Activated T-cell treated with anti-CD3 and anti-CD28 coated beads, Interleukin-2, amount 50 U/mL, for 4 hours (primary cell): ENCODE measurements at regions not wholly inside any gene's neighbourhood (a gene's known extent, or its start where the extent isn't known, plus 50 kb on each side); places are given as distances from the start of the nearest gene placed in this dataset.

Experiments used
- ATAC-seq, 2 donors: fragments of 200-7000 bp; cut with Tn5 transposase; one replicate each; pipeline ENCODE4 v1.10.0; 2021
- DNase-seq: peaks from one replicate; pipeline ENCODE4 v3.0.0-alpha.2; 2020
- H3K27me3 Mint-ChIP-seq: one replicate; pipeline ENCODE4 v1.8.0; 2021; ENCODE audit warnings: low read depth, mixed read lengths
- H3K36me3 Mint-ChIP-seq: one replicate; pipeline ENCODE4 v1.8.0; 2022; ENCODE audit warnings: mixed read lengths; ENCODE audit not compliant: insufficient read depth
- H3K4me1 Mint-ChIP-seq: one replicate; pipeline ENCODE4 v1.8.0; 2021; ENCODE audit warnings: low read depth, mixed read lengths
- H3K4me3 Mint-ChIP-seq: one replicate; pipeline ENCODE4 v1.8.0; 2021; ENCODE audit warnings: mild to moderate bottlenecking, moderate library complexity, mixed read lengths
- H3K9me3 Mint-ChIP-seq: one replicate; pipeline ENCODE4 v1.8.0; 2021; ENCODE audit warnings: mixed read lengths

GRCh38 chr5:146993876-146994530, 115.4 kb upstream of the PPP2R2B start:
- ATAC-seq = no peak
- Mint-ChIP-seq H3K4me3 (no peak overlapping the region), H3K9me3 (peaks cover 13% of the 10 kb centered on the region), H3K27me3 (no peaks in the 10 kb centered on the region), H3K4me1 (no peaks in the 10 kb centered on the region), H3K36me3 (no peaks in the 10 kb centered on the region)
- DNase-seq = no peak

DNA sequence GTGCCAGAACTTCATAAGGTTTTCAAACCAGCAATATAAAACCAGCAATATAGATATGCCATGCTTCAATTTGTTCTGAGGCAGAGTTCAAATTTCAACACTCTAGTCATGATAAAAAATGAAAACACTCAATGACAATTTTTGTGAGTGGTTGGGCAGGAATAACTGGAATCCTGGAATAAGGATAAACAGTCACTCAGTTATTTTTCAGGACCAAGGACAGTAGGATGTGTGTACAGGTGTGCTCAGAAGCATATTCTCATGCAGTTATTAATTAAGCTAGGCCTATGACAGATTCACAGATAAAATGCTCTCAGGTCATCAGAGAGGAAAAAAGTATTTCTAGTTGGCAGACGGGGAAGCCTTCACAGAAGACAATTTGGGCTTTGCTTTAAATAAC, 117.3 kb upstream of the PPP2R2B start:
- Mint-ChIP-seq H3K9me3 (peaks cover 4% of the 10 kb centered on the region), H3K4me3 (no peak overlapping the region), H3K36me3 (no peaks in the 10 kb centered on the region), H3K4me1 (no peaks in the 10 kb centered on the region), H3K27me3 (no peaks in the 10 kb centered on the region)
- ATAC-seq (no peak), DNase-seq (no peak)

DNA sequence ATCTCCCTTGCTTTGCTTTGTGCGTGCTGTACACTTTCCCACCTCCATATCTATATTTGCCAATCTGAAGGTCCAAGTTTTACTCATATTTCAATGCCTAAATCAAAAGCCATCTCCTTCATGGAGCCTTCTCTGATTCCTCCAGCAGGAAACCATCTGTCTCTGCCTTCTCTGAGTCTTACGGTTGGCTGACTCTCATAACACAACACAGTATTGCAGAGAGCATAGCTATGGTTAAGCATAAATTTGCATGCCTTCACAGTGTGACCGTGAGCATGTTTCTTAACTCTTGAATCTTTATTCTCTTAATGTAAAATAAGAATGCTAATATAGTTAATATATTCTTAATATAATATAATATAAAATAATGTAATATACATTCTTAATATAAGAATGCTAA, 136.8 kb upstream of the PPP2R2B start:
- Mint-ChIP-seq H3K36me3 (no peaks in the 10 kb centered on the region), H3K4me1 (no peaks in the 10 kb centered on the region), H3K9me3 (no peaks in the 10 kb centered on the region), H3K27me3 (peaks cover 6% of the 10 kb centered on the region), H3K4me3 (no peak overlapping the region)
- ATAC-seq (no peak), DNase-seq (no peak)

DNA sequence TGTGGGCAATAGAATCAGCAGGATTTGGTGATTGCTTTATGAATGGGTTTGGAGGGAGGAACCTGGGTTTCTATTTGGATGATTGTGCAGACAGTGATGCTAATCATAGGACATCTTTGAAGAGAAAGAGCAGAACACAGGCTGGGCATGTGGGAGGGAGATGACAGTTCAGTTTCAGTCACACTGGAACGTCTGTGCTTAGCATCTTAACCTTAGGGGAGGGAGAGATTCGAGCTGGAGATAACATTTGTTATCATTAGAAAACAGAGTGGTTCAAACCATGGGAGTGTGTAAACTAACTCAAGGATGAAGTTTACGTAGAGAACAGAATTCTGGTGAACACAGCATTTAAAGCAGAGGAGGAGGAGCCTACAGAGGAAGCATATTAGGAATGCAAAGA, 138.6 kb upstream of the PPP2R2B start:
- Mint-ChIP-seq H3K9me3 (no peaks in the 10 kb centered on the region), H3K4me1 (no peaks in the 10 kb centered on the region), H3K4me3 (no peak overlapping the region), H3K36me3 (no peaks in the 10 kb centered on the region), H3K27me3 (peaks cover 5% of the 10 kb centered on the region)
- DNase-seq (no peak), ATAC-seq (no peak)

DNA sequence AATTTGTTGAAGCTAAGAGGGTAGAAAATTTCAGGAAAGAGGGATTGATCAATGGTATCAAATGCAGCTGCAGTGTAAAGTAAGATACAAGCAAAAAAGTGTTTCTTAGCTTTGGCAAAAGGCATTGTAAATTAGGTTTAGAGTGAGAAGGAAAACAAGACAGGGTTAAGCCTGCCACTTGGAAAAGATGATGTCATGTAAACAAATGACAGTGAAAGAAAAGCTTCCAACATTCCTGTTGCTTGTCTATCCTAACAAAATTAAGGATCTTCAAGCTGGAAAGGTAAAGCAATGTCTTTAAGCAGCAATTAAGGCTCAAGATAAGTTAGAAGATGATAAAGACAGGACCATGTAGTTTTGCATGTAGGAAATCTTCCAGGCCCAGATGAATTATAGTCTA, 139.1 kb upstream of the PPP2R2B start:
- no peaks in the 10 kb centered on the region for H3K4me1 Mint-ChIP-seq
- H3K36me3 Mint-ChIP-seq = no peaks in the 10 kb centered on the region
- H3K27me3 Mint-ChIP-seq = peaks cover 5% of the 10 kb centered on the region
- ATAC-seq = no peak
- H3K4me3 Mint-ChIP-seq = no peak overlapping the region
- H3K9me3 Mint-ChIP-seq = no peaks in the 10 kb centered on the region
- DNase-seq = no peak

GRCh38 chr5:147018812-147019211, 140.3 kb upstream of the PPP2R2B start:
- Mint-ChIP-seq H3K4me3 (no peak overlapping the region), H3K9me3 (no peaks in the 10 kb centered on the region), H3K4me1 (no peaks in the 10 kb centered on the region), H3K27me3 (peaks cover 6% of the 10 kb centered on the region), H3K36me3 (no peaks in the 10 kb centered on the region)
- no peak for ATAC-seq
- no peak for DNase-seq

DNA sequence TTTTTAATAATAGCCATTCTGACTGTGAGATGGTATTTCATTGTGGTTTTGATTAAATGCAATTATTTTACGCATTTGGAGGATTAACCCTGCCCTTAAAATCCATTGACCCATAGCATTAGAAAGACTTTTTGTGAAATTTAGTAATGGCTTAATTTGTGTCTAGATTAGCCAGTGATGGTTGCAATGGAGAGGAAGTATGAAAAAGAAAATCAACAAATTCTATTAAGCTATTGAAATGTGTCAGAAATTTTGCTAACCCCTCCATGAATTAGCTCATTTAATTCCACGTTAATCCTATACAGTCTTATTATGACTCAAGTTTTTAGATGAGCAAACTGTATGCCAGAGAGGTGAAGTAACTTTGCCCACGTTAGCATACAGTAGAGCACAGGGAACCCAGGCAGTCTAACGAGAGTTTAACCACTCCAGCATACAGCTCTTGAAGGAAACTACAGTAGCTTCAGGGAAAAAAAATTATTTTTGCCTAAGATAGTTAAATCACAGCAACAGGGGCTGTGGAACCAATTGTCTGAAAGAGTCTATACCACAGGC, 158.2 kb upstream of the PPP2R2B start:
- Mint-ChIP-seq H3K4me3 (no peak overlapping the region), H3K9me3 (no peaks in the 10 kb centered on the region), H3K4me1 (no peaks in the 10 kb centered on the region)

DNA sequence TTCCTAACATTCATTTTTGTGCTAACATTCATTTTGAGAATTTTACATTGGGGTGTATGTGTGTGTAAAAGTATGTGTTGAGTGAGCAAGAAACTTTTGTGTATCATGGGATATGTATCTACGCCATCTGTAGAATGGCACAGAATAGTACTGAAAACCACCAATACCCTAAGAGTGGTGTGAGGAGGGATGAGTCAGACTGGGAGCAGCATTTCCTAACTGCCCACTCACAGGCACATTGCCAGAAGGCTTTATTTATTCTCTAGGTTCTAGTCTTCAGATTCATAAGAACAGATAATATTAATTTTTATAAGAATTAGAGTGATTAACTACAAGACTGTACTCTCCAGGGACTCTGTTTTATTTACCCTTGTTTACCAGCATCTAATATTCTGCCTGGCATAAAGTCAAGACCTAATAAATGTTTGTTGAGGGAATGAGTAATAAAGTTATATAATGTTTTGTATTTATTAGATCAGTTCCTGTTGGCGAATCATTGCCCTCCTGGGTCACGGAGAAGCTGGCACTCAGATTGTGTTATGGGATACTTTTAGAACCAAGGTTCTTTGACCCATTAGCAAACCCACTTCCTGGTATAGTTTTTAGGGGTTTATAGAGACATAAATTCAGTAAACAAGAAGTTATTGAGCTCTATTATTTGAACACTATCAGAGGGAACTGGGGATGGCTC, 159.1 kb upstream of the PPP2R2B start:
- Mint-ChIP-seq H3K4me1 (no peaks in the 10 kb centered on the region), H3K27me3 (peaks cover 14% of the 10 kb centered on the region), H3K36me3 (no peaks in the 10 kb centered on the region), H3K9me3 (no peaks in the 10 kb centered on the region), H3K4me3 (no peak overlapping the region)
- DNase-seq = no peak
- no peak for ATAC-seq

More for the DNA sequence above, 158.2 kb upstream of the PPP2R2B start:
- no peak for ATAC-seq
- H3K27me3 Mint-ChIP-seq = peaks cover 10% of the 10 kb centered on the region
- no peak for DNase-seq
- no peaks in the 10 kb centered on the region for H3K36me3 Mint-ChIP-seq

DNA sequence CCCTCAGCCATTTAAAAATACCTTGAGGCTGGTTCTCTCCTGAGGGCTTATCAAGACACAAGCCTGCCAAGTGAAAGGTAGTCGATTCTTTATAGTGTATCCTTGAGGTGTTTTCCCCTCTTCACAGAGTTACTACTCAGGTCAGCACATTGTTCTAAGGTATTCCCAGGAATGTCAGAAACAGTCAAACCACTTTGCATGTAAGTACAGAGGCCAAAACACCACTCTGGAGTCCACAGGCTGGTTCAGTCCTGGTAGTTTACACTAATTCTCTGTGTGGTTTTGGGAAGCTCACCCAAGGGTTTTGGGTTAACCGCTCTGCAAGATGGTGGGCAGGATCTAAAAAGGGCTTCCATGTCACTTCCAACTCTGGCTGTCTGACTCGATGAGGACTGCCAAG, 162.3 kb upstream of the PPP2R2B start:
- Mint-ChIP-seq H3K27me3 (peaks cover 11% of the 10 kb centered on the region), H3K4me3 (no peak overlapping the region), H3K36me3 (no peaks in the 10 kb centered on the region), H3K4me1 (no peaks in the 10 kb centered on the region), H3K9me3 (no peaks in the 10 kb centered on the region)
- DNase-seq = no peak
- no peak for ATAC-seq

DNA sequence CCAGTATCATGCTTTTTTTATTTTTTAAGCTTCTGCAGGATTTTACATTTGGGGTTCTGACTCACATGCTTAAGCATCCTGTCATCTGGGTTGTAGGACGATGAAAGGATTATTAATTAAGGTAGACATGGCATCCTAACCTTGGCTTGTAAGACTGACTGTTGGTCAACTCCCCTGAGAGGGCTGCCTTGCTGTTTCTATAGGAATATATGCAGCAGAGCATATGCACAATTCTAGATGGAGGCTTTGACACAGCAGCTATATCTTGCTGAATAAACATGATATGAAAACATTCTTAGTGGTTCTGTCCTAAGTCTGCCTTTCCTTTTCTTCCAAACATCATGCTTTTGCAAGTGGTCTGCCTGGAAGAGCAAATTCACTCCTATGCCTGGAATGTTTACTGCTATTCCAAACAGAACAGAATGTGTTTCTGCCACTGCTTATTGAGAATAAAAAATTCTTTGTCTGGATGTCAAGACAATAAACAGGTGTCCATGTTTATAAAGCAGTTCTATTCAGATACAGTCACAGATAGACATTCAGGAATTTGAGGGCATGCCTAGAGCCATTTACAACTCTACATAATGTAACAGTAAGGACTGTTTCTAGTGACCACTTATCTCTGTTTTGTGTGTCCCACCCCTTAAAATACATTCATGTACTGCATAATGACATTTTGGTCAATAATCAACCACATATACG, 166.2 kb upstream of the PPP2R2B start:
- no peak for DNase-seq
- Mint-ChIP-seq H3K27me3 (peaks cover 7% of the 10 kb centered on the region), H3K4me3 (no peak overlapping the region), H3K9me3 (no peaks in the 10 kb centered on the region), H3K36me3 (no peaks in the 10 kb centered on the region), H3K4me1 (no peaks in the 10 kb centered on the region)
- ATAC-seq = no peak

DNA sequence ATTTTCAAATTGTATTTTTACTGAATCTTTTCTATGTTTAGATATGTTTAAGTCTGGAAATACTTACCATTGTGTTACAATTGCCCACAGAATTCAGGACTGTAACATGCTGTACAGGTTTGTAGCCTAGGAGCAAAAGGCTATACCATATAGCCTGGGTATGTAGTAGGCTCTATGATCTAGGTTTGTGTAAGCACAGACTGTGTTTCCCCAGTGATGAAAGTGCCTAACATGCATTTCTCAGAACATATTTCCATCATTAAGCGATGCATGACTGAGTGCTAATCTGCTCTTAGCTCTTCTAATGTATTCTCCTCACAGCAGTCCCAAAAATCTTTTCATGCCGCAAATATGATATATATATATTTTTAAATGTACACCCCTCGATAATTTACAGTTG, 166.7 kb upstream of the PPP2R2B start:
- ATAC-seq (no peak), DNase-seq (no peak)
- H3K9me3 Mint-ChIP-seq = no peaks in the 10 kb centered on the region
- no peaks in the 10 kb centered on the region for H3K4me1 Mint-ChIP-seq
- no peaks in the 10 kb centered on the region for H3K36me3 Mint-ChIP-seq
- H3K4me3 Mint-ChIP-seq = no peak overlapping the region
- H3K27me3 Mint-ChIP-seq = peaks cover 7% of the 10 kb centered on the region

GRCh38 chr5:147046281-147046680, 167.7 kb upstream of the PPP2R2B start:
- no peaks in the 10 kb centered on the region for H3K36me3 Mint-ChIP-seq

DNA sequence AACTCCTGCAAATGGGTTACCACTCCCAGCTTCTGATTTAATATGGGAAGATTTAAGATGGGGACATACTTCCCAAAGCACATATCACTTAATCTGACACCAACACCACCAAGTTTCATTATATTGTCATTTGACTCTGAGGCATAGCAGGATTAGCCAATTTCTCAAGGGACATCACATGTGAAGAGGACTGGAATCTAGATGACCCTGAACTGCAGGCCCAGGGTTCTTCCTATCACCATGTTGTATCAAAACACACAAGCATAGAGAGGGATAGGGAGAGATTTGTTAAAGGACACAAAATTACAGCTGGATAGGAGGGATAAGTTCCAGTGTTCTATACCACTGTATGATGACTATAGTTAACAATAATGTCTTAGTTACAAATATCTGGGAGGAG, 168.3 kb upstream of the PPP2R2B start:
- Mint-ChIP-seq H3K36me3 (no peaks in the 10 kb centered on the region), H3K9me3 (no peaks in the 10 kb centered on the region), H3K4me3 (no peak overlapping the region), H3K4me1 (no peaks in the 10 kb centered on the region), H3K27me3 (peaks cover 3% of the 10 kb centered on the region)
- no peak for ATAC-seq
- DNase-seq = no peak

More at GRCh38 chr5:147046281-147046680, 167.7 kb upstream of the PPP2R2B start:
- no peak for DNase-seq
- H3K9me3 Mint-ChIP-seq = no peaks in the 10 kb centered on the region
- no peak overlapping the region for H3K4me3 Mint-ChIP-seq
- peaks cover 7% of the 10 kb centered on the region for H3K27me3 Mint-ChIP-seq
- H3K4me1 Mint-ChIP-seq = no peaks in the 10 kb centered on the region
- ATAC-seq = no peak

DNA sequence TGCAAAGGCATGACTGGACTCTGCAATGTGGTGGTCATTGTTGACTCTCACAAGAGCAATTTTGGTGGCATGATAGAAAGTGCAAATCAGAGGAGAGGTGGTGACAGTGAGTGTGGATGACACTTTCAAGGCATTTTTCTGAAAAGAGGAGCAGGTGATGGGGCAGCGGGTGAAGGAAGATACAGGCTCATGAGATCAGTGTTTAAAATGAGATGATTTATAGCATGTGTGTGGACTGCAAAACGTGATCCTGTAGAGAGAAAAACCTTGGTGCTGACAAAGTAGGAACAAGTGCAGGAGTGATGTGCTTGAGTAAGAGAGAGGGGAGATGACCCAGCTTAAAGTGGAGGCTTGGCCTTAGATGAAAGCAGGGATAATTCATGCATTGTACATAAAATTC, 171.2 kb upstream of the PPP2R2B start:
- no peak for DNase-seq
- H3K4me3 Mint-ChIP-seq = no peak overlapping the region
- ATAC-seq = no peak
- no peaks in the 10 kb centered on the region for H3K4me1 Mint-ChIP-seq
- no peaks in the 10 kb centered on the region for H3K9me3 Mint-ChIP-seq
- peaks cover 7% of the 10 kb centered on the region for H3K27me3 Mint-ChIP-seq
- no peaks in the 10 kb centered on the region for H3K36me3 Mint-ChIP-seq

- H3K4me1 Mint-ChIP-seq = no peaks in the 10 kb centered on the region
- H3K36me3 Mint-ChIP-seq = no peaks in the 10 kb centered on the region
- no peaks in the 10 kb centered on the region for H3K9me3 Mint-ChIP-seq
- no peak overlapping the region for H3K4me3 Mint-ChIP-seq
- H3K27me3 Mint-ChIP-seq = peaks cover 7% of the 10 kb centered on the region
- no peak for ATAC-seq
- no peak for DNase-seq
These were observed 171.6 kb upstream of the PPP2R2B start for GRCh38 chr5:147050172-147050571.
